MCF 10A (cell line): ENCODE measurements at regions not wholly inside any gene's neighbourhood (a gene's known extent, or its start where the extent isn't known, plus 50 kb on each side); places are given as distances from the start of the nearest gene placed in this dataset.
"Not testable (repeated sequence)": the region's sequence is repeated elsewhere in the genome, so short reads cannot be mapped to it uniquely, and the experiment has no call there.

Experiments used
- BruUV-seq: library from RNA; stranded (reverse); fragments of 400-500 nt; replicated peaks from 2 replicates; lab custom pipeline; 2021; lab: Mats Ljungman, UMichigan
- CTCF ChIA-PET: fragments of 300-600 bp; sonication (Branson Sonifier 250); formaldehyde crosslinking; extraction: SDS; loops from one replicate; lab custom pipeline; 2021; ENCODE audit warnings: antibody characterized with exemption, inconsistent platforms; lab: Yijun Ruan, JAX
- POLR2A ChIA-PET: fragments of 300-600, 350-650 bp; sonication (Branson Sonifier 250); formaldehyde crosslinking; extraction: SDS; loops from one replicate; lab custom pipeline; 2020; ENCODE audit warnings: antibody characterized with exemption, inconsistent platforms; lab: Yijun Ruan, JAX
- DNase-seq: peaks from one replicate; pipeline ENCODE4 v3.0.0-alpha.2; 2018; ENCODE audit not compliant: unreplicated experiment
- H3K27ac Mint-ChIP-seq: one replicate; pipeline ENCODE4 v1.8.0; 2022; ENCODE audit warnings: mild to moderate bottlenecking, low read depth, mixed read lengths; ENCODE audit not compliant: unreplicated experiment
- H3K27me3 Mint-ChIP-seq: one replicate; pipeline ENCODE4 v1.8.0; 2022; ENCODE audit warnings: mixed read lengths; ENCODE audit not compliant: insufficient read depth, unreplicated experiment
- H3K36me3 Mint-ChIP-seq: one replicate; pipeline ENCODE4 v1.8.0; 2022; ENCODE audit warnings: mild to moderate bottlenecking, moderate library complexity, mixed read lengths; ENCODE audit not compliant: insufficient read depth, unreplicated experiment
- H3K4me1 Mint-ChIP-seq: one replicate; pipeline ENCODE4 v1.8.0; 2022; ENCODE audit warnings: mixed read lengths; ENCODE audit not compliant: insufficient read depth, unreplicated experiment
- H3K4me3 Mint-ChIP-seq: one replicate; pipeline ENCODE4 v1.8.0; 2022; ENCODE audit warnings: mild to moderate bottlenecking, moderate library complexity, mixed read lengths; ENCODE audit not compliant: unreplicated experiment
- H3K9me3 Mint-ChIP-seq: one replicate; pipeline ENCODE4 v1.8.0; 2022; ENCODE audit warnings: mixed read lengths; ENCODE audit not compliant: unreplicated experiment
- CTCF ChIP-seq: fragments of 200-600 bp; IDR thresholded peaks from one replicate; pipeline ENCODE4 v1.8.0; 2022; ENCODE audit warnings: antibody characterized with exemption, mild to moderate bottlenecking; ENCODE audit not compliant: unreplicated experiment
- intact Hi-C: fragments of 100-400 bp; cut with micrococcal nuclease; formaldehyde crosslinking; loops from 2 replicates; pipeline ENCODE4 v1.14.1; 2022

GRCh38 chr14:106622200-106622745 lies 1095.9 kb downstream of the TMEM121 start:
- H3K4me1 Mint-ChIP-seq, result no peaks in the 10 kb centered on the region
- no peak for TF ChIP-seq CTCF
- no peaks in the 10 kb centered on the region for H3K9me3 Mint-ChIP-seq
- POLR2A ChIA-PET, result no interaction called here
- CTCF ChIA-PET, result interaction anchor here (0.7 to 0.9 kb wide), 4 partner anchors 10 to 38 kb away, joined by 3 to 5 read pairs (median 3); no protein-coding TSS in a partner anchor
- BruUV-seq, result no TSS peak
- intact Hi-C loops, result no loop called here
- DNase-seq, result no peak
- peaks cover 76% of the 10 kb centered on the region for H3K27me3 Mint-ChIP-seq
- no peak overlapping the region for H3K4me3 Mint-ChIP-seq
- H3K36me3 Mint-ChIP-seq, result no peaks in the 10 kb centered on the region
- no peak overlapping the region for H3K27ac Mint-ChIP-seq

- CTCF ChIA-PET, result no interaction called here
- no peaks in the 10 kb centered on the region for H3K9me3 Mint-ChIP-seq
- TF ChIP-seq CTCF, result no peak
Measured at GRCh38 chr14:106625186-106625585, 1098.8 kb downstream of the TMEM121 start.

GRCh38 chr14:106626469-106626868 lies 1100.1 kb downstream of the TMEM121 start:
- BruUV-seq, DNase-seq, H3K27ac Mint-ChIP-seq, intact Hi-C loops, H3K4me1 Mint-ChIP-seq, H3K4me3 Mint-ChIP-seq, H3K9me3 Mint-ChIP-seq, H3K36me3 Mint-ChIP-seq, POLR2A ChIA-PET: not testable (repeated sequence)
- CTCF ChIA-PET, result interaction anchor here (0.6 kb wide), 1 partner anchor 160 kb away, joined by 3 read pairs; no protein-coding TSS in a partner anchor
- peaks cover 79% of the 10 kb centered on the region for H3K27me3 Mint-ChIP-seq

More at GRCh38 chr14:106625186-106625585, 1098.8 kb downstream of the TMEM121 start:
- no TSS peak for BruUV-seq
- no peak for DNase-seq
- intact Hi-C loops, result no loop called here
- Mint-ChIP-seq H3K4me3 (no peak overlapping the region), H3K27ac (no peak overlapping the region), H3K4me1 (no peaks in the 10 kb centered on the region), H3K27me3 (peaks cover 79% of the 10 kb centered on the region), H3K36me3 (no peaks in the 10 kb centered on the region)
- POLR2A ChIA-PET, result no interaction called here

- H3K9me3 Mint-ChIP-seq, H3K27ac Mint-ChIP-seq, BruUV-seq, H3K4me3 Mint-ChIP-seq, H3K36me3 Mint-ChIP-seq, H3K4me1 Mint-ChIP-seq, intact Hi-C loops, POLR2A ChIA-PET: not testable (repeated sequence)
- peak; percentile 88 for TF ChIP-seq CTCF
- peak; percentile 49 for DNase-seq
- CTCF ChIA-PET, result interaction anchor here (0.6 to 0.7 kb wide), 2 partner anchors 160 to 333 kb away, joined by 3 read pairs; no protein-coding TSS in a partner anchor
- H3K27me3 Mint-ChIP-seq, result peaks cover 79% of the 10 kb centered on the region
Measured at GRCh38 chr14:106626942-106627588, 1100.7 kb downstream of the TMEM121 start.
